Calu3 (cell line): ENCODE measurements at regions not wholly inside any gene's neighbourhood (a gene's known extent, or its start where the extent isn't known, plus 50 kb on each side); places are given as distances from the start of the nearest gene placed in this dataset.
"Not testable (repeated sequence)": the region's sequence is repeated elsewhere in the genome, so short reads cannot be mapped to it uniquely, and the experiment has no call there.

ENCODE experiments used
- BruUV-seq: library from RNA; stranded (reverse); fragments of 400-500 nt; replicated peaks from 2 replicates; lab custom pipeline; 2021; lab: Mats Ljungman, UMichigan
- CTCF ChIA-PET: fragments of 300-600 bp; sonication (Branson Sonifier 250); formaldehyde crosslinking; loops from one replicate; lab custom pipeline; 2022; ENCODE audit warnings: antibody characterized with exemption; lab: Charles Lee
- DNase-seq: peaks from one replicate; pipeline ENCODE4 v3.0.0; 2022
- H3K27ac Mint-ChIP-seq: one replicate; pipeline ENCODE4 v1.8.0; 2022; ENCODE audit warnings: mixed read lengths; ENCODE audit not compliant: unreplicated experiment
- H3K27me3 Mint-ChIP-seq: one replicate; pipeline ENCODE4 v1.8.0; 2022; ENCODE audit warnings: mixed read lengths; ENCODE audit not compliant: unreplicated experiment
- H3K36me3 Mint-ChIP-seq: one replicate; pipeline ENCODE4 v1.8.0; 2022; ENCODE audit warnings: mild to moderate bottlenecking, moderate library complexity, mixed read lengths; ENCODE audit not compliant: insufficient read depth, unreplicated experiment
- H3K4me1 Mint-ChIP-seq: one replicate; pipeline ENCODE4 v1.8.0; 2022; ENCODE audit warnings: mild to moderate bottlenecking, low read depth, mixed read lengths; ENCODE audit not compliant: unreplicated experiment
- H3K4me3 Mint-ChIP-seq: one replicate; pipeline ENCODE4 v1.8.0; 2022; ENCODE audit warnings: mild to moderate bottlenecking, low read depth, moderate library complexity, mixed read lengths; ENCODE audit not compliant: unreplicated experiment
- H3K9me3 Mint-ChIP-seq: one replicate; pipeline ENCODE4 v1.8.0; 2022; ENCODE audit warnings: low read depth, mixed read lengths; ENCODE audit not compliant: unreplicated experiment
- intact Hi-C: fragments of 100-400 bp; cut with micrococcal nuclease; formaldehyde crosslinking; loops from one replicate; pipeline ENCODE4 v1.10.0; 2022; ENCODE audit not compliant: unreplicated experiment
- TF ChIP-seq, protein P1 (sequence below): fragments of 200-600 bp; IDR thresholded peaks from one replicate; pipeline ENCODE4 v1.8.0; 2022; ENCODE audit warnings: antibody characterized with exemption; ENCODE audit not compliant: unreplicated experiment

DNA sequence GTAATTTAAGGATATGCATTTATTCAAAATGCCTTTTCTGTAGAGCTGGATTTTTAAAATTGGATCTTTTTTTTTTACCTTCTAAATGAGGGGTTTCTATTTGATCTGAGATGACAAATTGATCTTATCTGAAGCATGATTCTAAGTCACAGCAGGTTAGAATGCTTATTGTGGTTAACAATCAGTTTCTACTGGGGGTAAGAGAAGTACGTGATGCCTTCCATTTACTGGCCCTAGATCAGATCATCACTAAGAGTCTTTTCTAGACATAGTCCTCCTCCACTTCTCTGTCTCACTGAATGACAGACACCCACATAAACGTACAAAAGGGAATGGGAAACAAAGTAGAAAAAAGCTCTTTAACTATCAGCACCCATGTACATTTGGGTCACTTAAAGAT, 231.9 kb downstream of the DMAC1 start:
- Mint-ChIP-seq H3K36me3 (no peaks in the 10 kb centered on the region), H3K27me3 (peaks cover 33% of the 10 kb centered on the region), H3K4me3 (no peak overlapping the region), H3K9me3 (no peaks in the 10 kb centered on the region), H3K4me1 (no peaks in the 10 kb centered on the region), H3K27ac (no peak overlapping the region)
- CTCF ChIA-PET = no interaction called here
- intact Hi-C loops = loop anchor here (10.0 kb wide), 1 partner anchor 277 kb away; no protein-coding TSS in a partner anchor
- BruUV-seq = no TSS peak
- TF ChIP-seq, protein P1, sequence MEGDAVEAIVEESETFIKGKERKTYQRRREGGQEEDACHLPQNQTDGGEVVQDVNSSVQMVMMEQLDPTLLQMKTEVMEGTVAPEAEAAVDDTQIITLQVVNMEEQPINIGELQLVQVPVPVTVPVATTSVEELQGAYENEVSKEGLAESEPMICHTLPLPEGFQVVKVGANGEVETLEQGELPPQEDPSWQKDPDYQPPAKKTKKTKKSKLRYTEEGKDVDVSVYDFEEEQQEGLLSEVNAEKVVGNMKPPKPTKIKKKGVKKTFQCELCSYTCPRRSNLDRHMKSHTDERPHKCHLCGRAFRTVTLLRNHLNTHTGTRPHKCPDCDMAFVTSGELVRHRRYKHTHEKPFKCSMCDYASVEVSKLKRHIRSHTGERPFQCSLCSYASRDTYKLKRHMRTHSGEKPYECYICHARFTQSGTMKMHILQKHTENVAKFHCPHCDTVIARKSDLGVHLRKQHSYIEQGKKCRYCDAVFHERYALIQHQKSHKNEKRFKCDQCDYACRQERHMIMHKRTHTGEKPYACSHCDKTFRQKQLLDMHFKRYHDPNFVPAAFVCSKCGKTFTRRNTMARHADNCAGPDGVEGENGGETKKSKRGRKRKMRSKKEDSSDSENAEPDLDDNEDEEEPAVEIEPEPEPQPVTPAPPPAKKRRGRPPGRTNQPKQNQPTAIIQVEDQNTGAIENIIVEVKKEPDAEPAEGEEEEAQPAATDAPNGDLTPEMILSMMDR = no peak
- DNase-seq = no peak

DNA sequence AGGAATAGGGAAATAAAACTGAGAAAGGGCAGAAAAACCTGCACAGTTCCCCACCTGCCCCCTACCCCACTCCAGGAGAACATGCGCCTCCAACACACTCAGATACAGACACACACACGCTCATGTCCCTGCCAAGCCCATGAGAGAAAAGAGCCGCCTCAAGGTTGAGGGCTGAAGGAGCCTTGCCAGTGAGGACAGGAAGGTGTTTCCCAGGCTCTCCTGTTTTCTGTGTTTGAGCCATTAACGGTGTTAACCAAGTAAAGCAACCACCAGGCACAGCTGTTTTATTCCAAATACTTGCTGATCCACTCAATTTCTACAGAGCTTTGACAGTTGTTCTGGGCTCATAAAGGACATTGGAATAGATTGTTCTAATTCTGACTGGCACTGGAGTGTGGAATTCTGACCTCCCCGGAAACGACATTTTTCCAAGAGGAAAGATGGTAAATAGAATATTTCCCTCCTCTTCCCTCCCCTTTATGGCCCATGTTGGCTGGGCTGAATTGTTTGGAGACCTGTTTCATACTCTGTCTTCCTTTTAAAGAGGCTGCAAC, 238.0 kb downstream of the DMAC1 start:
- no peaks in the 10 kb centered on the region for H3K4me1 Mint-ChIP-seq
- H3K36me3 Mint-ChIP-seq = no peaks in the 10 kb centered on the region
- DNase-seq = no peak
- no peaks in the 10 kb centered on the region for H3K9me3 Mint-ChIP-seq
- BruUV-seq = no TSS peak
- peaks cover 34% of the 10 kb centered on the region for H3K27me3 Mint-ChIP-seq
- TF ChIP-seq, protein P1 = no peak
- intact Hi-C loops = loop anchor here (10.0 kb wide), 1 partner anchor 283 kb away; no protein-coding TSS in a partner anchor
- CTCF ChIA-PET = no interaction called here
- H3K27ac Mint-ChIP-seq = no peak overlapping the region
- no peak overlapping the region for H3K4me3 Mint-ChIP-seq

- Mint-ChIP-seq H3K9me3 (no peaks in the 10 kb centered on the region), H3K27ac (no peak overlapping the region), H3K27me3 (peaks cover 34% of the 10 kb centered on the region), H3K36me3 (no peaks in the 10 kb centered on the region), H3K4me1 (no peaks in the 10 kb centered on the region), H3K4me3 (no peak overlapping the region)
- no TSS peak for BruUV-seq
- DNase-seq = no peak
- intact Hi-C loops = loop anchor here (10.0 kb wide), 1 partner anchor 284 kb away; no protein-coding TSS in a partner anchor
- CTCF ChIA-PET = no interaction called here
- TF ChIP-seq, protein P1 = no peak
Measured at GRCh38 chr9:7560669-7561305, 238.8 kb downstream of the DMAC1 start.

DNA sequence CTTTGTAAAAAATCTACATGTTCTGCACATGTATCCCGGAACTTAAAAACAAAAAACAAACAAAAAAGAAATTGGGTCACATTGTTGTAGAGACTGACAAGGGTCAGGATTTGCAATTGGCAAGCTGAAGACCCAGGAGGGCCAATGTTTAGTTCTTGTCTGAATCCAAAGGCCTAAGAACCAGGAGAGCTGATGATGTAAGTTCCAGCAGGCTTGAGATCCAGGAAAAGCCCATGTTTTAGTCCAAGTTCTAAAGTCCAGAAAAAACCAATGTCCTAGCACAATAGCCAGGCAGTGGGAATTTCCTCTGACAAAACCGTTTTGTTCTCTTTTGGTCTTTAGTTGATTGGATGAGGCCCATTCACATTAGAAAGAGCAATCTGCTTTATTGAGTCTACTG, 244.9 kb downstream of the DMAC1 start:
- CTCF ChIA-PET = no interaction called here
- no peaks in the 10 kb centered on the region for H3K4me1 Mint-ChIP-seq
- TF ChIP-seq, protein P1 = no peak
- no peak overlapping the region for H3K27ac Mint-ChIP-seq
- H3K27me3 Mint-ChIP-seq = peaks cover 49% of the 10 kb centered on the region
- BruUV-seq = no TSS peak
- no peaks in the 10 kb centered on the region for H3K9me3 Mint-ChIP-seq
- intact Hi-C loops = no loop called here
- no peaks in the 10 kb centered on the region for H3K36me3 Mint-ChIP-seq
- DNase-seq = no peak
- H3K4me3 Mint-ChIP-seq = no peak overlapping the region

- CTCF ChIA-PET, BruUV-seq, intact Hi-C loops: not testable (repeated sequence)
Measured at GRCh38 chr9:7552706-7553105, 246.9 kb downstream of the DMAC1 start.

More at GRCh38 chr9:7552706-7553105, 246.9 kb downstream of the DMAC1 start:
- peaks cover 34% of the 10 kb centered on the region for H3K27me3 Mint-ChIP-seq
- not testable (repeated sequence) for H3K4me1 Mint-ChIP-seq, DNase-seq, H3K27ac Mint-ChIP-seq, H3K9me3 Mint-ChIP-seq, H3K4me3 Mint-ChIP-seq, H3K36me3 Mint-ChIP-seq
